SKM-1 (cell line): ENCODE measurements at regions not wholly inside any gene's neighbourhood (a gene's known extent, or its start where the extent isn't known, plus 50 kb on each side); places are given as distances from the start of the nearest gene placed in this dataset.
A peak's percentile ranks its signal among the peaks of the same experiment; 100 is the strongest.
"Not testable (repeated sequence)": the region's sequence is repeated elsewhere in the genome, so short reads cannot be mapped to it uniquely, and the experiment has no call there.

Source experiments
- DNase-seq: peaks from one replicate; lab custom pipeline; 2025; ENCODE audit not compliant: unreplicated experiment; lab: John Stamatoyannopoulos, UW

DNA sequence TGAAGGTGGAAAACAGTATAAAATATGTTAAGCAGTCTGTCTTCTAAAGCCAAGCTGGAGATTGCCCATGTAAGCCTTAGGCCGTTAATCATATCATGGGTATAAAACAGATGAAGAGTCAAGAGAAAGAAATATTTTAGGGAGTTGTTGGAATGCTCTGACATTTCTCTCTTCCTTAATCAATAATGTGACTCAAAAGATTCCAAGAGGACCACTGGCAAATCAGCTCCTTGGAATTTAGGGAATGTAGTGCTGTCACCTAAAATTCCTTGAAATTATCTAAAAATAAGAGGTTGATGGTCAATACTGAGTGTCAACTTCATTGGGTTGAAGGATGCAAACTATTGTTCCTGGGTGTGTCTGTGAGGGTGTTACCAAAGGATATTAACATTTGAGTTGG, 525.9 kb downstream of the KCNA4 start:
- DNase-seq = no peak

DNA sequence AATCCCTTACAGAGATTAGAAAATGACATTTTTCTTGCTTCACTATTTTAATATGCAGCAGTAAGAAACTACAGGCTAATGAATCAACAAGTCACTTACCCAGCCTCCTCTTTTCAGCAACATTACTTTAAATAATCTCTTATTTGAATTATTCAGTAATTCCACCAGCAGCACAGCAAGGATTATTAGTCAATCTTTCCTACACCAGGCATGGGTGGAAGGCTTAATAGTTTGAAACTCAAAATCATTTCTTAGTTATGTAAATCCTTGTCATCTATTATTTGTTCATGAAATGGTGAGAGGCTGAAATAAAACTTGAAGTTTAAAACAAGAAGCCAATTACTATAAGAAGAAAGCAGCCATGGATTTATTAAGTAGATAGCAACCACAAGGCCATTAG, 530.5 kb downstream of the KCNA4 start:
- DNase-seq = no peak

- DNase-seq = no peak
These were observed 531.2 kb downstream of the KCNA4 start for GRCh38 chr11:29485641-29486040.

- no peak for DNase-seq
These were observed 532.3 kb downstream of the KCNA4 start for GRCh38 chr11:29484548-29484947.

DNA sequence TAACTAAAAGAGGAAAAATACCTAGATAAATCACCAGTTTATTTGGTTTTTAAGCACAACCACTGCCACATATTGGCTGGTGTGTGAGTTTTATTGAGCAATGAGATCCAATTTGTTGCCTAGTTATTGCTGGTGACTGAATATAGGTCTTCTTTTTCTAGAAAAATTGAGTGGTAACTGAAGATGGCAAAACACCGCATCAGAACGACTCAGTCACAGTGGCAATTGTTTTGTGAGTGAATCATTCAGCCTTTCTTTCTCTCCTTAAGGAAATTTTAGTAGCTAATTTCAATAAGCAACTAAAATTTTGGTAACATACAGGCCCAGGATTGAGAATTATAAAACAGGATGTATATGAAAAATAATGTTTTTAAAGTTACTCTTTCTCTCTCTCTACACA, 533.0 kb downstream of the KCNA4 start:
- no peak for DNase-seq

DNA sequence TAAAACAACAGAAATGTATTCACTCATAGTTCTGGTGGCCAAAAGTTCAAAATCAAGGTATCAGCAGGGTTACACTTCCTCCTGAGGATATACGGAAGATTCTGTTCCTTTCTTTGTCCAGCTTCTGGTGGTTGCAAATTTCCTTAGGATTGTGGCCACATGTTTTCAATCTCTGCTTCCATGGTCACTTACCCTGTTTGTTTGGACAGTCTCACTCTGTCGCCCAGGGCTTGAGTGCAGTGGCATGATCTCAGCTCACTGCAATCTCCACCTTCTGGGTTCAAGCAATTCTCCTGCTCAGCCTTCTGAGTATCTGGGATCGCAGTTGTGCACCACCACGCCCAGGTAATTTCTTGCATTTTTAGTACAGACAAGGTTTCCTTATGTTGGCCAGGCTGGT, 534.3 kb downstream of the KCNA4 start:
- DNase-seq = no peak

DNA sequence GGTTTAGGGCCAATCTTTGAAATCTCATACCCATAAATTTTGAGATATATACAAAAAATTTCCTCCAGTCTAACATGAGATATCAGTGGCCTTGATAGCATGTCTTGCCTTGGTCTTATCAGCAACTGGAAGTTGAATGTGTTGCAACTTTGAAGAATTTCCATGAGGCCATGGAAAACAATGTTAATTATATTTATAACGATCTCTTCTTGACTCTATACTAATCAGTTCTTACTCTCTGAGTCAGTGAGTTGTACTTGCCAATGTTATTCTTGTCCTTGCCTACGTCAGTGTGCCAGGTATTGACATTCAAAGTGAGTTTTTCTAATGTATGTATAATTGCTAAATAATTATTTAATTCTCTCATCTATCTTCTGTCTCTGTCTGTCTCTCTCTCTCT, 535.1 kb downstream of the KCNA4 start:
- DNase-seq = no peak

DNA sequence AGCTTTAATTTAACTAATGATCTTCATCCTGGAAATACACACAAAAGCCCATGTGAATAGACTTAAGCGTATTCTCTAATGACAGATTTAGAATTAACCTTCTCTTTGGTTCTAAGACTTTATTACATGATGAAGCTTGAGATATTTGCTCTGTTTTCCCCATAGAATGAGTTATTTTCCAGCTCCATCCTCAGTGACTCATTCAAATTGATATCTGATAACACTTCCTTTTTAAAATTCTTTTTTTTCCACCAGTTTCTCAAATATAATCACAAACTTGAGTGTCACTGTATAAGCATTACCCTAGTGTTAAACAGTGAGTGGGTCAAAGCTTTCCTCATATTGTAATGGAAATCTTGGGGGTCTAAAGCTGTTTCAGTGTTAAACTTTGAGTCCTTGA, 535.8 kb downstream of the KCNA4 start:
- no peak for DNase-seq

DNA sequence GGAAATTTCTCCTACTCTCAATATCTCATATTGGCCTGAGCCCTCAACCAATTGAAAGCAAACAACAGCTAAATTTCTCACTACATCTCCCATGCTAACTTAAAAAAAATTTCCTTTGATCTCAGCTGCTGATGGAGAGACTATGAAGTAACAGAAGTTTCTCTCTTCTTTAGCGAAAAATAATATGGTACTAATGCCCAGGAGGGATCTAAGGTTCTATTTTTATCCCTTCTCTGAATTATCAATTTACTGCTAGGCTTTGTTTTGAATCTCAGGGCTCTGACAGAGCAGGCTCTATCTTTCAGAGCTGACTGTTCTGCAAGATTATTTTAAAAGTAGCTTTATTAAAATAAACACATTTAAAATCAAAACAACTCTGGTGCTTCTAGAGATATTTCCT, 558.6 kb downstream of the KCNA4 start:
- DNase-seq = no peak

DNA sequence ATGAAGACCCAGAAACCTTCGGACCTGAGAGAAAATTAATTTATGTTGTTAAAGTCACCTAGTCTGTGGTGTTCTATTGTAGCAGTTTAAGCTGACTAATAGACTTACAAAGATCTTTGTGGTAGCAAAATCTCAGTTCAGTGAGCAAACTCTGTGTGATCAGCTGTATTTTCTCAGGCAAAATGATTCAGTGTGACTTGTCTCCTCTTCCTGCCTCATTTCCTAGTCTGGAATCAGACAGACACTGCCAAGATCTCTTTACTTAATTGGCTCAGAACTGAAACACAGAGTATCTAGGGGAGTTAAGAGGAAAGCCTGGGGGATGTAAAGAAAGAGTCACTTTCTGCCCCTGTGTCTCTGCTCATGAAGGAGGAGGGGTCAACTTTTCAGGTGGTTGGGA, 564.7 kb downstream of the KCNA4 start:
- no peak for DNase-seq

GRCh38 chr11:29449281-29450074, 567.4 kb downstream of the KCNA4 start:
- DNase-seq = no peak

DNA sequence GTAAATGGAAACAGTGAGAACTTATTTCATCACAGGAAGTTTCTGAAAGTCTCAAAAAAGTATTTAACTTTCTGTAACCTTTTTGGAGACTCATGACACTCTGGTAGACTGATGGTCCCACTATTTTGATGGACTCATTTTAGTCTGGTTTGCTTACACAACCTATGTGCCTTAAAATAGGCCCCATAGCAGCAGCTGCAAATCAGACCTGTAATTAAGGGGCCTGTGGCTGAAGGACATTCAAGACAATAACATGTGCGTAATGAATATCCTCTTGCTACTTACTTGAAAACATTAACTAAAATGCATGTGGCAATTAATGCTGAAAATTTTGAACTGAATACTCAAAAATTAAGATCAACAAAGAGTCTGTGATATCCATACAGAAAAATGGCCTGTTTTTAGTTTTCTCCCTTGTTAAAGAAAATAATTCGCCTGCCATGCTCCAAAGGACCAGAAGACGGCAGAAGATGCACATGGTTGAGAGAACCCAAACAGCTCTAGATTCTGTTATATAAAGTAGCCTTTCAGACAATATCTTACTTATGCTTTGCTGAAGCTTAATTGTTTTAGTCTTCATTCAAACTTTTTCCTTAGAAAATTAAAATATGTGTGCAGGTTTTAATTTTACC, 568.5 kb downstream of the KCNA4 start:
- peak; percentile 27 for DNase-seq

DNA sequence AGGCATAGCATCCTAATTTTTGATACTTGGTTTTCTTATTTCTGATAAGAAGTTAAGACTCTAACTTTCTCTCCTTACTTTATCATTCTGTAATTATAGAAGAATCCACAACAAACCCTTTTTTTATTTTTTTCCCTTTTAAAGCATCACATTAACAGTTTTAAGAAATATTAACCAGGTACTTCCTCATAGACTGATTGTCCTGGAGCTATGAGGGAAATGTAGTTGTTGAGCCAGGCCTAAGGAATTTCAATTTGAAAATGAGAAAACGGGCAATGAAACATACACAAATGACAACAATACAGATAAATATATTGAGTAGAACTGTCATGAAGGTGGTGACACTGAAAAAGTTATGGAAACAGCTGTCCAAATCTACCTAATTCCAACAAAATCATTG, 569.0 kb downstream of the KCNA4 start:
- DNase-seq = no peak

DNA sequence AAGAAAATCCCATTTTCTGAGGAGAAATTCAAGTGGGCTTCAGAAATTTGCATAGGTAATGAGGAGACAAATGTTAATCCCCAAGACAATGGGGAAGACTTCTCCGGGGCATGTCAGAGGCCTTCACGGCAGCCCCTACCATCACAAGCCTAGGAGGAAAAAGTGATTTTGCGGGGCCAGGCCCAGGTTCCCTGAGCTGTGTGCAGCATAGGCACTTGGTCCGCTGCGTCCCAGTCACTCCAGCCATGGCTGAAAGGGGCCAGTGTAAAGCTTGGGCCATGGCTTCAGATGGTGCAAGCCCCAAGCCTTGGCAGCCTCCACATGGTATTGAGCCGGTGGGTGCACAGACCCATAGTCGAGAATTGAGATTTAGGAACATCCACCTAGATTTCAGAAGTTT, 570.7 kb downstream of the KCNA4 start:
- no peak for DNase-seq

DNA sequence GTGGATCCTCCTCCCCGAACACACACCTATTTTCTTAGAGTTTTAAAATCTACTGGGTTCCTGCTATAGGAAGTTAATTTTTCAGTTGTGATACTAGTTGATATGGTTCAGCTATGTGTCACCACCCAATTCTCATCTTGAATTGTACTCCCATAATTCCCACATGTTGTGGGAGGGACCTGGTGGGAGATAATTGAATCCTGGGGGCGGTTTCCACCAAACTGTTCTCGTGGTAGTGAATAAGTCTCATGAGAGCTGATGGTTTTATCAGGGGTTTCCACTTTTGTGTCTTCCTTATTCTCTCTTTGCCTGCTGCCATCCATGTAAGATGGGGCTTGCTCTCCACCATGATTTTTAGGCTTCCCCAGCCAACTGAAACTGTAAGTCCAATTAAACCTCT, 571.6 kb downstream of the KCNA4 start:
- not testable (repeated sequence) for DNase-seq

DNA sequence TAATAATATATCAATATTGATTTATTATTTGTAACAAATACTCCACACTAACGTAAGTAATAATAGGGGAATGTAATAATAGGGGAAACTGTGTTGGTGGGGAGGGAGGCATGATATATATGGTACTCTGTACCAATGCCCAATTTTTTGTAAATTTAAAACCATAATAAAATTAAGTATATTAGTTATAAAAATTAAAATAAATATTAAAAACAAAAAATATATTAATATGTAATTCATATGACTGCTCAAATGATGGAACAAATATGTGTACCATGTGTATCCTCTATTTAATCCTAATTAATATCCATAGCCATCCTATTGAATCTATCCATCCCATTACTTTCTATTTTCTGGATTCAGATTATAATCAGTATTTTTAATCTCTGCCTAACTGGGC, 578.0 kb downstream of the KCNA4 start:
- no peak for DNase-seq

- DNase-seq = no peak
These were observed 581.4 kb downstream of the KCNA4 start for GRCh38 chr11:29435421-29435820.

GRCh38 chr11:29432719-29433325, 584.0 kb downstream of the KCNA4 start:
- DNase-seq = no peak

DNA sequence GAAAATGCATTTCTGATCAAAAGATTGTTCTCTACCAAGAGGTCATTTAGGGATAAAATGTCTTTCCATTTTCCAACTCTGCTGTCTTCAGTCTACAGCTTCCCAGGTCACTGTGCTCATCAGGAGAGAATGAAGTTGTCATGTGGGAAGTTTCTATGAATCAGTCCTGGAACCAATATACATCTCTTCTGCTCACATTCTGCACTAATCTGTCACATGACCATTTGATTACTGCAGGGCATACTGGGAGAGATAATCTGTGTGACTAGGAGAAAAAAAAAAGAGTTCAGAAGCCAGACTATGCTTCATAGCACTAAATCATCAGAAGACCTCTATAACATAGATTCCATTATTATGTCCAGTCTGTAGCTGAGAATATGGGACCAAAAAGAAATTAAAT, 611.5 kb downstream of the KCNA4 start:
- no peak for DNase-seq

DNA sequence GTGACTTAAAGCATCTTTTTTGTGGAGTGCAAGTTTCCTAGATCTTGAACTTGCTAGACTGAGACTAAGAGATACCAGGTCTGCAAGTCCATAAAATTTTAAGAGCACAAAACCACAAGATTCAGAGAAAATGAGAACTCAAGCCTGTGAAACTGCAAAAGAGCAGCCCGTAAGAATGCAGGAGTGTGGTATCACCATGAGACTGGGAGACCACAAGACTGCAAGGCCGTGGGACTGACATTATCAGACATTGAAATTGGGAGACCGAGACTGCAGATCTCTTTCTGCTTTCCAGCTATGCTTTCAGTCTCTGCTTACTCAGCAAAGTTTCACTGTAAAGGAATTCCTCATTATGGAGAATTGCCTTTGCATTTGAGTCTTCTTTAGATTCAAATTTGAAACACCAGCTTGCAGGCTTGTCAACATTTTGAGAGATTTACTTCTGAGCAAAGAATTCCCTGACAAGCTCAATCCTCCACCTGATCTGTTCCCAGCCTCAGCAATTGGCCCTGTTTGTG, 621.2 kb downstream of the KCNA4 start:
- DNase-seq = no peak

DNA sequence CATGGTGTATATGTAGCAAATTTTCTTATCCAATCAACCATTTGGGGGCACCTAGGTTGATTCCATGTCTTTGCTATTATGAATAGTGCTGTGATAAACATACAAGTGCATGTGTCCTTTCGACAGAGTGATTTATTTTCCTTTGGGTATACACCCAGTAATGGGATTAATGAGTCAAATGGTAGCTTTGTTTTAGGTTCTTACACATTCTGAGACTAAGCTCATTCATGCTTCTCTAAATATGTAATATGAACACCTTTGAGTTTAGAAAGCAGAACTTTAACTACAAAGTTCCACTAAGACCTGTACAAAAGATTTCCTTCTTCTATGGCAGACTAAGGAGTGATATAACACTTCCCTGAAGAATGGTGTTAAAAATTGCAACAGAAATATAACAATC, 627.0 kb downstream of the KCNA4 start:
- DNase-seq = no peak

GRCh38 chr11:29373725-29374124, 643.1 kb downstream of the KCNA4 start:
- no peak for DNase-seq
